HG02642 (cell line): ENCODE measurements at regions not wholly inside any gene's neighbourhood (a gene's known extent, or its start where the extent isn't known, plus 50 kb on each side); places are given as distances from the start of the nearest gene placed in this dataset.
A peak's percentile ranks its signal among the peaks of the same experiment; 100 is the strongest.

Experiments used
- ATAC-seq: cut with Tn5 transposase; IDR thresholded peaks from one replicate; pipeline ENCODE4 v1.9.1; 2021; ENCODE audit warnings: mild to moderate bottlenecking; ENCODE audit not compliant: unreplicated experiment, poor library complexity

DNA sequence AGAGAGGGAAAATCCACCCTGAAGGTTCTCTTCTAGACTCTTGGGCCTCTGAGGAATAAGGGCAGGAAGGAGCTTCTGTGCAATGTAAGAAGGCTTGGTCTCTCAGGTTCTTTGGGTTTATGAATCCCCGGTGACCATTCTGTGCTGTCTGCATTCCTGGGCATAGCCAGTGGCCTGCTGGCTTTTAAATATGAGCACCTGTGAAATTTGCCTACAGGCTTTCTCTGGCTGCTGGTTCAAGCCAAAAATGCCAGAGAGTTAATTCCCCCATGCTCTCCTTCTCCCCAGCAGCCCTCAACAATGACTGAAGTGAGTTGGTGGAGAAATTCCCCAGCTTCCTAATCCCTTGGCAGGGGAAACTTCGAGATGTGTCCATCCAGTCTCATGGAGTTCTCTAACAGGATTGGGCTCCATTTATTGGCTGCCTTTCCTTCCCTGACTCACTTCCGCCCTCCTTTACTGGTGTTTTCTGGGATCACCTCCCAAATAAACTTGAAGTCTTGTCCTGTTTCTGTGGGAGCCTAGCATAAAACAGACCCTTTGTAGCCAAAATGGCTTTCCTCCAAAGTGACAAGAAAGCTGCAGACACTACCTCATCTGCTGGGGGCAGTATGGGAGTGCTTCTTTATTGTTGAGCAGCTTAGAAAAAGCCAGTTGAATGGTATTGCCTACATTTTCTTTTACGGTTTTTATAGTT, 179.4 kb upstream of the CASK start:
- ATAC-seq = no peak

DNA sequence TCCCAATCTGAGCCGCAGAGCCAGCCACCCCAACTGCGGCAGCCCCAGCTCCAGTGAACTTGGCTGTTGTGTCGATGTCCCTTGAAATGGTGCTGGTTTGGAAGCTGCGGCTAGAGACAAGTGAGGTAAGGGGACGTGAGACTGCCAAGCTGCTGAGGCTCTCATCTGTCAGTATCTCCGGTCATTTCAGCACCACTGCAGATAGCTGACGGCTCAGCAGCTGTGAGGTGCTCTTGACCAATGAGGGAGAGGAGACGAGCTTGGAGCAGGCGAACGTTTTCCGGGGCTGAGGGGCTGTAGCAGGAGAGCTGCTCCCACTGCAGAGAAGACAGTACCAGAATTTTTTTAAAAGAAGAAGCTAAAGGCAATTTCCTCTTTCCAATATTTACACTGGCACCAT, 175.5 kb upstream of the CASK start:
- no peak for ATAC-seq

DNA sequence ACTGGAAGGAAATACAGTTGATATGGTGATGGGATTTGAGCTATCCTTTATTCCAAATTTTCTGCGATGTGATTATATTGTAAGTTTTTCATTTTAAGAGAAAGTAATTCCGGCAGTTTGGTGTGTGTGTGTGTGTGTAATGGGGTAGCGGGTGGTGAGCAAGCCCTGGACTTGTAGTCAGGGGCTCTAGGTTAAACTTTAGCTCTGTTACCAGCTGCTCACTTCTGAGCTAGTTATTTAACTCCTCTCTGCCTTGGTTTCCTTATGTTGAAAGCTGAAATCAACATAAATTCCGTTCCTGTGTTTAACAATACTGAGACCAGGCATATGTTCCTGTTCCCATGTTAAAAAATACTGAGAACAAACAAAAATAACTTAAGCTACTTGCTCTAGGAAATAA, 174.1 kb upstream of the CASK start:
- no peak for ATAC-seq

DNA sequence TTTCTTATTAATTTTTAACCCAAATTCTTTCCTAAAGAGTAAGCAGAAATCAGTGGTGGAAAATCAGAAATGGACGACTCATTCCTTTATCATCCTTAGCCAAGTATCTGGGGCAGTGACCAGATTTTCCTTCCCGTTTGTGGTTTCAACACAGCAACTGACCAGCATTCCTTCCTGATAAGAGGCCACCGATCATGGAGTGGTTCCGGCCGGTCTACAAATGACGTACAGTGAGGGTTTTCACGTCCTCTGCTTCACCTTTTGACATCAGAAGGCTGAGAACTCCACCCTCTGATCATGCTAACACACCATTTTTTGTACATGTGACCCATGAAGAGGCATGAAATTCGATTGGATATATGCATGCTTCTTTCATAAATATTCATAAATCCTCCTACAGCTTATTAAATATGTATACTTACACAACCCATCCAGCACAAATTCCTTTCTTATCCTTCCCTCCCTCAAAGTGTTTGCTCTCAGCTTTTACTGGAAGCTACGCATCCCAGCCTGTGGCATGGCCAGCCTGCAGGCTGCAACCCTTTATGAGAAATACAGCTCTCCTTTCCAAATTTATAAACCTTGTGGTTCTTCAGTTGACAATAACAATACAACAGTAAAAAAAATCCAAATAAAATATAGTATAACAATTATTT, 173.0 kb upstream of the CASK start:
- ATAC-seq = no peak

DNA sequence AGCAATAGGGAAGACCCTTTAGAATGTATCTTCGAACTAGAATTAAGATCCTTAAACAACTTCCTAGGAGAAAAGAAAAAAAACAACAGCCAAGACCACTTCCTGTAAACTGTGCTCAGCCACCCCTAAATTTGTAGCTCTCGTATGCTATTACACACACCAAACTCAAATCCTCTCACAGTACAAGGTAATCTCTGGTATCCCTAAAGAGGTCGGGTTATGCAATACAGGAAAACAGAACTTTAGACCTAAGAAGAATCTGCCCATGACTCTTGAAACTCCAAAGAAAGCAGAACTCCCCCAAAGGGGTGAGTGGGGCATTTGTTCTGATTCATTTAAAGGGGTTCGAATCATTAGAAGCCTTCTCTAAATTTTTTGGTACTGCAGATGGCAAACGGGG, 170.9 kb upstream of the CASK start:
- no peak for ATAC-seq

DNA sequence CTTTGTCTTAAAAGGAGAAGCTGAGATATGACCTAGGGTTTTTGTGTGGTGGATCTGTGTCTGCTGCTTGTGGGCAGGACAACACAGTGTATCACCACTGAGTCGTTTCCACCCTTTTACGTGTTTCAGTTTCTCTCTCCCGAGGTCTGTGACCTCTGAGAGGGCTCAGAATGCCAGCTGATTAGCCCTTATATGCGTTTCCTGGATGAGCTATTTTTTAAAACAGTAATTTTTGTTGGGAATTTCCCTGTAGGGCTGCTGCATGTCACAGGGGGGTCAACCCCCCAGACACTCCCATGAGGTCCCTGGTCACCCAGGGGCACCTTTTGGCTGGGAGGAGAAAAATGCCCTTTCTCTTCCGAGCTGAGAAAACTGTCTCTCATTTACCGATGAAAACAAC, 170.4 kb upstream of the CASK start:
- peak; percentile 60 for ATAC-seq

DNA sequence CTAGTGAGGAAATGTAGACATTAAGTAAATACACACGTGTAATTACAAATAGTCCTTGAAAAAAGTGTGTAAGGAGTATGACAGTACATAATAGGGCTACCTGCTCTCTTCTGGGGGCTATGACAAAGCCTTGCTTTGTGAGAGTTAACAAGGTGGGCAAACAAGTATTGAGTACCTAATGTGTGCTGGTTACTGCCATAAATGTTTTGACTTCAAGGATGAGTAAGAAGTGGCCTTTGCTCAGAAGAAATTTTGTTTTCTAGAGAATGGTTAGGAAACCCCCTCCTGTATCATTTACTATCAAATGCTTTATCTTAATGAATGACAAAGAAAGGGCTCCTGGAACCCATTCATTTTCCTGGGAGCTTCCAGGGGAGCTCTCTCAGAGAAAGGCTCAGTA, 167.0 kb upstream of the CASK start:
- no peak for ATAC-seq

DNA sequence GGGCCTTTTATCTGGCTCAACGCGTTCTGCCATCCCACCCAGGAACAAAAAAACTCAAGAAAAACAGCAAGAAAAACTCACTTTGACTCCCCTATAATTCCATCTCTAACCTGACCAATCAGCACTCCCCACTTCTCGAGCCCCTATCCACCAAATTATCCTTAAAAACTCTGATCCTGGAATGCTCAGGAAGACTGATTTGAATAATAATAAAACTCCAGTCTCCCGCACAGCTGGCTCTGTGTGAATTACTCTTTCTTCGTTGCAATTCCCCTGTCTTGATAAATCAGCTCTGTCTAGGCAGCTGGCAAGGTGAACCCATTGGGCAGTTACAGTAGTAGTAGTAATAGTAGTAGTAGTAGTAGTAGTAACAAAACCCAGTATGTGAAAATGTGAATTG, 165.7 kb upstream of the CASK start:
- ATAC-seq = no peak

DNA sequence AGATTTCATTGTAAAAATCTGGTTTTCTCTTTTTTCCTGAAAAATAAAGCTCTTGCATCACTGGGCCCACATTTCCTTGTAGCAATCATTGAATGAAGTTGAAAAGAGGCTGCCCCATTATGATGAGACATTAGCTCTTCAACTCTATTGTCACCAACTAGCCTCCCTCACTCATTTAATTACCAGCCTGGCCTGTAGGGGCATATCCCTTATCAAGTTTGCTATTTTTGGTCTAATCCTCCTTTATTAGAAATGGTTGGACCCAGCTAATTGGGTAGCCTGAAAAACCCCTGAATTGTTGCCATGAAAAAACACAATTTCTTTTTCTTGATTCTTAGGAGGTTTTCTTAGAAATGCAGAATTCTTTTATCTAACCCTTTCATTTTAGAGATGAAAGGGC, 164.6 kb upstream of the CASK start:
- no peak for ATAC-seq

DNA sequence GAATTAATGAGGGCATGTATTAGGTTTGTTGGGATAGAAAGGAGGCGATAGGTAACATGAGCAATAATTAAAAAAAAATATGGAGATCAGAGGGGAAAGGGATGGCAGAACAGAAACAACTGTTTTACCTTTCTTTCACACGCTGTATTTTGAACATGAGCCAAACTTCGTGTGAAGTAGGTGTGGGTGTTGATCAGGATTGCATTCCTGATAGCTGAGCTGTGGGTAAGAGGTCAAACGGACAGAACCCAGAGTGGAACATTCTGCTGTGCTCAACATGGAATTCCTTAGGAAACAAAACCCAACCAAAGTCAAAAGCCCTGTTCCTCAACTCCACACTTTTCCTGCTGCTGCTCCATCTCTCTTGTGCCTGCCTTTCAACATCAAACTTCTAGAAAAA, 162.5 kb upstream of the CASK start:
- ATAC-seq = no peak

DNA sequence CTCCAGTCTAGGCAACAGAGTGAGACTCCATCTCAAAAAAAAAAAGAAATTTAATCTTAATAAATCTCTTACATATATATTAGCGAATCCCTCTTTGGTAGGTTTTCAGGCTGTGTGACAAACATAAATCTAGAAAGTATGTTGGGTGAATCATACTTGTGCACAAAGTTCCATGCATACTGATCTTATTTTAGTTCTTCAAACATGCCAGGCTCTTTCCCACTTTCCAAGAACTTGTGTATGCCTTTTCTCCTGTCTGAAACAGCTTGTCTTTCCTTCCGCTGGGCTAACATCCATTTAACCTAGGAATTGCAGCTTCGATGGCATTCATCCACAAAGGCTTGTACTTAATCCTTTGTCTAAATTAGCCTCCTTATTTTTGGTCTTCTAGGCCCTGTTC, 156.6 kb upstream of the CASK start:
- ATAC-seq = no peak

DNA sequence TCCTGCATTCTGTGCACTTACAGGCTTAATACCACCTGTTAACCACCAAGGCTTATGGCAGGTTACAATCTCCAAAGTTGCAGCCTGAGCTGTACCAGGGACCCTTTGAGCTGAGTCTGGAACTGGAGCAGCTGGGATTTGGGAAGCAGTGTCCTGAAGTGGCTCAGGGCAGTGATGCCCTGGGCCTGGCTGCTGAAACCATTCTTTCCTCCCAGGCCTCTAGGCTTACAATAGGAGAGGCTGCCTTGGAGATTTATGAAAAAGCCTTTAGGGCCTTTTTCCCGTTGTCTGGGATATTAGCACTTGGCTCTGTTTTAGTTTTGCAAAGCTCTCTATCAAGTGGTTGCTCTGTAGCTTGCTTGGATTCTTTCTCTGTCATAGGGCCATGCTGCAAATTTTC, 154.3 kb upstream of the CASK start:
- ATAC-seq = no peak

DNA sequence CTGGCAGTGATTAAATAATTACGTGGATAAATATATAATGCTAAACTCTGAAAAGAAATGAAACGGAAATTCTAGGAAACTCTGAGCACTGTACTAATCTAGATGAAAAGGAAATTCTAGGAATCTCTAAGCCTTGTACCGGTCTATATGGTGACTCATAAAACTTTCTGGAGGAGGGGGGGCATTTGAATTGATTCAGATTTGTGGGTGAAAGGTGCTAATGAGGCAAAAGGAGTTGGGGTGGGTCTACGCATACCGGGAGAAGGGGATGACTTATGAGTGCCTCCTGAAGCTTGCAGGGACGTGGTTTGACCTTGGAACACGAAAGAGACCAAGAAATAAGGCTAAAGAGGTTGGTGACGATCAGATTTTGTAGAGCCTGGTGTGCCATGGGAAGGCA, 151.7 kb upstream of the CASK start:
- ATAC-seq = no peak

DNA sequence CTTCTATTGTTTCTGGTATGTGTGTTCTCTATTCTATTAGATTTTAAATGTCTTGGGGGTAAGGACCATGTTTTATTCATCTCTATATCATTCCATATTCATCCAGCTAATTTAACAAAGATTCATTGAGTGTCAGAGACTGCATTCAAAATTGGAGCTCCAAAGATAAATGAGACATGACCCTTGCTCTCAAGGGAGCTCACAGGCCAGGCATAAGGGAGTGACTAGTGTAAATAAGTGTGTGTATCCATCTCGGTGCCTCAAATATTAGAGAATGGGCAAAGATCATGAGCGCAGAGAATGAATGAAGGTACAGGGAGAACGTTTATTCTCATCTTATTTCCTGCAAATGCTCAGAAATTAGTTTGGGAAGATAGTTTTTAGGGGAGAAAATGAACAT, 150.1 kb upstream of the CASK start:
- no peak for ATAC-seq

DNA sequence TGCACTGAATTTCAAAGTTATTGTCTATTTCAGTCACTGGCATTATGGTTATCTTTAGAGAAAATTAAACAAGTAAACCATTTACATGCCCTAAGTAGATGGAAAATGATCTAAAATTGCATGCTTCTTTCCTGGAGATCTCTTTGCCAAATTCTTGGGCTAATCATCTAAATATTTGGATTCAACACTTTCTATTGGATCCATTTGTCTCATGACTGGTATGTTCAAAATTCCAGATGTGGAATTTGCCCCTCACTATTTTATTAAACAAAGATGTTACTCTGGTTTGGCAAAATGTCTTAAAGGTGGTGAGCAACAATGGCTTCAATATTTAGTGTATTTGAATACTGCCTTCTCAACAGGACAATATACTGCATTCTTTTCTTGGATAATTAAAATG, 147.5 kb upstream of the CASK start:
- ATAC-seq = no peak

DNA sequence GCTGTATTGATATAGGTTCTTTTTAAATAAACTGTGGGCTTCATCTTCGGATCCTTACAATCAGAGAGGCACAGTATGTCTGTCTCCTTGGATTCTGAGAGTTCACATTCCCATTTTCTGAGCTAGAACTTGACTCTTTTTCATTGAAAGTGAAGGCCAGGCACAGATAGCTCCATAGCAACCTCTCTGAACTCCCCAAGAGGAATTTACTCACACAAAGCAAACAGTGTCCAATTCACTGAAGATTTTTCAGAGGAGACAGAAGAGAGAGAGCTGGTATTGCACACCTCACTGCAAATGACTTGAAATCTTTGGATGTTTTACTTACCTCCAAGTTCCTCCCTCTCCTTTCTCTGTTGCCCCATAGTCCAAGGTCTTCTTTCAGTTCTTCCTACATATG, 130.9 kb upstream of the CASK start:
- ATAC-seq = no peak

DNA sequence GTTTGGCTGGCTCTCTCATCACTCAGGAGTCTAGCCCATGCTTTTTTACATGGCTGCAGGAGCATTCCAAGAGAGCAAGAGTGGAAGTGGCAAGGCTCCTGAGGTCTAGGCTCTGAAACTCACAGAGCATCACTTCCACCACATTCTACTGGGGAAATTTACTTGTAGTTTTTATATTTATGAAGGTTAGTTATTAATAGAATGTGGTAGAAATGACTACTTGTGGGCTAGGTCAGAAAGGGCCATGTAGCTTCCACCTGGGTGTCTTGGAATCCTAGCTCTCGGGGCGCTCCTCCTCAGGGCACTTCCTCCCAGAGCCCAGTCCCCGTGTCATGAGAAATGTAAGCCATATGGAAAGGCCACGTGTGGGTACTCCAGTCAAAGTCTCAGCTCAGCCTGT, 127.0 kb upstream of the CASK start:
- ATAC-seq = no peak

DNA sequence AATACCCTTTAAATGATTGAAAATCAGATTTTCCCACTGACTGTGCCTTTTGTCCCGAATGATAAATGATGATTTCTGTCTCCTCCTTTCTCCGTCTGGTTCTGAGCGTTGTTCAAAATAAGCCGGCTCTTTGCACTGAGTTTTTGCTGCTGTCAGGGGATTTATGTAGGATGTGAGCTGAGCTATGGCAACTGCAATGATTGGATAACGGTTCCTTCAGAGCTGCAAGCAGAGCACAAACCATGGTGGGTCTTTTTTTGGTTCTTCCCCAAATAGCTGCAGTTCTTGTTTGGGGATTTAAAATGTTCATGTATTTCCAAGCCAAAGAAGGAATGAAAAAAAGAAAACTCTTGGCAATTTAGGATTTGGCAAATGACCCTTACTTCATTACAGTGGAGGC, 124.5 kb upstream of the CASK start:
- ATAC-seq = no peak

DNA sequence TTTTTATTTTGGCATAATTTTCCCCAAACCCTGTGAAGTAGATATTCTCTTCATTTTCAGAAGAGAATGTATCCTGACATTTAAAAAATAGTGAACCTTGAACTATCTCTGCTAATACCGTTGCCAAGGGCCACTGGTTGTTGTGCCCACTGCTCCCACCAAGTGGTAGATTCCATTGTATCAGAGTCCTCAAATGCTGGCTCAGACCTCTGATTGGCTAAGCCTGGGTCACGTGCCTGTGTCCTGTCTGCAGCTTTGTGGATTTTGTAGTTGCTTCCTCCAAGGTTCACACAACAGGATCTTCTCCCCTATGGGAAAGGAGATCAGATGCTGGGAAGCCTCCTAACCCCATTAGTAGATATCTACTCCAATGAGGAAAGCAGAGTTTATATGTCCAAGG, 104.8 kb upstream of the CASK start:
- no peak for ATAC-seq

DNA sequence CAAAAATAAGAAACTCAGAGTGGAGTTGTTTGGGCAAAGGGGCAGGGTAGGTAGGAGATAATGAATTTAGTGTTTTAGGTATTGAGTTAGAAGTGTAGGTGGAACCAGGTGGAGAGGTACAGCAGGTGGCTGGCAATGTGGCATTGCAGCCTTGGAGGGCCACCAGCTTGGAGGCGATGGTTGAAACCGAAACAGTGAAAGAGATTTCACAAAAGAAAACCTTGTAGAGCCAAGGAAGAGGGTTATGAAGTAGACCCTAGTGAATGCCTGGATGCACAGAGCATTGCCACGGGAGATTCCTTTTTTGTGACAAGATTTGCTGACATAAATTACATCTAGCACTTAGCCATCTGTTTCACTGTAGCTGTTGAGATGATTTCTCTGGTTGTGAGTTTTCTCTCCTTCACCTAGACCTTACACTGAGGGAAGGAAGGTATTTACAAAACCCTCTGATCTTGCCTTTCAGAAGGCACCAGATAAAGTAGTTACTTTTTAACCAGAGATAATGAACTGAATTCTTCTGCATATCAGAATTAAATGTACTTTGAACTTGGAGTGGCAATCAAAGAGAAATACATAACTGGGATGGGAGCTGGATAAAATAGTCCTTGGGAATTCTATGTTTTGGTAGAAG, 104.1 kb upstream of the CASK start:
- no peak for ATAC-seq

DNA sequence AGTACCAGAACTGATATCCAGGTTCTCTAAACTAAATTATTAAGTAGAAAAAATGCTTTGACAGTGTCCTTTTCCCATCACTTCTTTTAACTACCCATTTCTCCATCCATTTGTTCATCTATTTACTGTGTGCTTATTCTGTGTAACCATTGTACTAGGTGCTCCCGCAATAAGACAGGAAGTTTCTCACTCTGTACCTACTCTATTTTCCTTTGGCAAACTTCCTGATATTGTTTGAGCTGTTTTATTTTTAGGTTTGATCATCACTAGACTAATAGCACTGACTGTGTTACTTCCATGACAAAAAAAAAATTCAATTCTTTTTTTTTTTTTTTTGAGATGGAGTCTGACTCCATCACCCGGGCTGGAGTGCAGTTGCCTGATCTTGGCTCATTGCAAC, 102.5 kb upstream of the CASK start:
- no peak for ATAC-seq

DNA sequence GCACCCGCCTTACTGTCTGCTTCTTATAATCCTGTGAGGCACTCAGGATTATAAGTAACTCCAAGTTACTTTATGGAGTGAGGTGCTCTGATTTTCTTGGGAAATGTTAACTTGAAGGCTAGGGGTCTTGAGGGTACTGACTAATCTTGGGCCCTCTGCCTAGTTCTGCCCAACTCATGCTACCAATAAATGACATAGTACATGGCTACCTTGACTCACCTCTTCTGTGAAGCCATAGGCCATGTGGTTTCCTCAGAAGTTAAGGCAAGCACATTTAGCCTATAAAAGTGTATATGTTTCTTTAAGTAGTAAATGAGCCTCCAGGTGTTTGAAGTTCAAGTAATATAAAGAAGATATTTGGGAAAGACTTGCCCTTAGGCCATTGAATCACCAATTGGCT, 99.8 kb upstream of the CASK start:
- no peak for ATAC-seq
